ENCODE measurements at regions not wholly inside any gene's neighbourhood (a gene's known extent, or its start where the extent isn't known, plus 50 kb on each side); places are given as distances from the start of the nearest gene placed in this dataset.

- H3K23me2 ChIP-seq (ENCODE audit: insufficient read length, low read depth, low read length, poor library complexity, severe bottlenecking) = no peaks in the 10 kb centered on the region
- H4K5ac ChIP-seq (ENCODE audit: insufficient read length, low read depth, low read length) = no peak overlapping the region
- H3K4ac ChIP-seq (ENCODE audit: low read depth, low read length) = no peak overlapping the region
- no peaks in the 10 kb centered on the region for H3K79me2 ChIP-seq (ENCODE audit: insufficient read depth, low read length)
- no peak overlapping the region for H2BK5ac ChIP-seq (ENCODE audit: insufficient read length, low read length)
- H3K9me3 ChIP-seq (ENCODE audit: control insufficient read depth, low read depth, low read length) = no peaks in the 10 kb centered on the region
- H3K9me3 Mint-ChIP-seq = no peaks in the 10 kb centered on the region; a peak in 1 of 5 replicates
- TF ChIP-seq, protein P1, sequence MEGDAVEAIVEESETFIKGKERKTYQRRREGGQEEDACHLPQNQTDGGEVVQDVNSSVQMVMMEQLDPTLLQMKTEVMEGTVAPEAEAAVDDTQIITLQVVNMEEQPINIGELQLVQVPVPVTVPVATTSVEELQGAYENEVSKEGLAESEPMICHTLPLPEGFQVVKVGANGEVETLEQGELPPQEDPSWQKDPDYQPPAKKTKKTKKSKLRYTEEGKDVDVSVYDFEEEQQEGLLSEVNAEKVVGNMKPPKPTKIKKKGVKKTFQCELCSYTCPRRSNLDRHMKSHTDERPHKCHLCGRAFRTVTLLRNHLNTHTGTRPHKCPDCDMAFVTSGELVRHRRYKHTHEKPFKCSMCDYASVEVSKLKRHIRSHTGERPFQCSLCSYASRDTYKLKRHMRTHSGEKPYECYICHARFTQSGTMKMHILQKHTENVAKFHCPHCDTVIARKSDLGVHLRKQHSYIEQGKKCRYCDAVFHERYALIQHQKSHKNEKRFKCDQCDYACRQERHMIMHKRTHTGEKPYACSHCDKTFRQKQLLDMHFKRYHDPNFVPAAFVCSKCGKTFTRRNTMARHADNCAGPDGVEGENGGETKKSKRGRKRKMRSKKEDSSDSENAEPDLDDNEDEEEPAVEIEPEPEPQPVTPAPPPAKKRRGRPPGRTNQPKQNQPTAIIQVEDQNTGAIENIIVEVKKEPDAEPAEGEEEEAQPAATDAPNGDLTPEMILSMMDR (conservative IDR thresholded peaks at IDR 0.05) = no peak
- no peak overlapping the region for H3K27ac Mint-ChIP-seq
- H2BK120ac ChIP-seq (ENCODE audit: low read depth, low read length, poor library complexity, severe bottlenecking) = no peak overlapping the region
- H2BK15ac ChIP-seq (ENCODE audit: low read depth, low read length) = no peak overlapping the region
- H3K27ac ChIP-seq (ENCODE audit: insufficient read length, low read depth, low read length) = no peak overlapping the region
- H2AFZ ChIP-seq (ENCODE audit: low read length) = no peak overlapping the region
- no peak overlapping the region for H4K91ac ChIP-seq (ENCODE audit: insufficient read length, low read depth, low read length)
- H3K14ac ChIP-seq (ENCODE audit: insufficient read depth, low read length) = no peak overlapping the region
- WGBS (ENCODE audit: extremely low coverage, insufficient read length, low lambda C conversion rate) = no CpG with 5 or more reads among the region's 6 CpGs
- DNase-seq = no peak
- H3K56ac ChIP-seq (ENCODE audit: insufficient read length, low read depth, low read length) = no peak overlapping the region
- no peak overlapping the region for H3K23ac ChIP-seq (ENCODE audit: insufficient read length, low read depth, low read length)
- H2AK5ac ChIP-seq (ENCODE audit: insufficient read length, low read length) = no peak overlapping the region
- H3K4me2 ChIP-seq (ENCODE audit: insufficient read depth, insufficient read length, low read length) = no peak overlapping the region
- no peak overlapping the region for H3K9ac ChIP-seq (ENCODE audit: extremely low read depth, insufficient read length, low read length)
- H3K18ac ChIP-seq (ENCODE audit: insufficient read length, low read depth, low read length) = no peak overlapping the region
- H3K27me3 Mint-ChIP-seq (ENCODE audit: low read depth) = no peaks in the 10 kb centered on the region
- H3K36me3 Mint-ChIP-seq (ENCODE audit: insufficient read depth in 1 of 3, low read depth in 3 of 3) = no peaks in the 10 kb centered on the region
- no peak overlapping the region for H3K4me3 Mint-ChIP-seq
- H2BK20ac ChIP-seq (ENCODE audit: low read depth, low read length, poor library complexity, severe bottlenecking) = no peak overlapping the region
- no peaks in the 10 kb centered on the region for H3K27me3 ChIP-seq (ENCODE audit: insufficient read depth, low read length)
- H4K20me1 ChIP-seq (ENCODE audit: control insufficient read depth, insufficient read depth, insufficient read length) = no peaks in the 10 kb centered on the region
- no peak overlapping the region for H3T11ph ChIP-seq (ENCODE audit: low read length)
- H3K4me1 Mint-ChIP-seq = peaks cover 8 to 11% of the 10 kb centered on the region in 2 experiments
- H2BK12ac ChIP-seq (ENCODE audit: insufficient read length, low read depth, low read length) = no peak overlapping the region
- no peak overlapping the region for H4K8ac ChIP-seq (replicated peaks; ENCODE audit: insufficient read length, low read depth, low read length)
- no peaks in the 10 kb centered on the region for H3K79me1 ChIP-seq (ENCODE audit: insufficient read depth, low read depth, low read length, poor library complexity, severe bottlenecking)
- no peaks in the 10 kb centered on the region; the same call in 1 of the 2 replicates for H3K4me1 ChIP-seq (ENCODE audit: insufficient read depth, low read length)
Measured at GRCh38 chr11:80668039-80668438, 1227.2 kb upstream of the TENM4 start.

Data from H9 (cell line).